Lower lobe of right lung (tissue), 2 donors: ENCODE measurements at regions not wholly inside any gene's neighbourhood (a gene's known extent, or its start where the extent isn't known, plus 50 kb on each side); places are given as distances from the start of the nearest gene placed in this dataset.

ENCODE experiments used
- ATAC-seq, 2 donors: fragments of 200-7000 bp; cut with Tn5 transposase; one replicate each; pipeline ENCODE4 v1.9.1; 2020 to 2022; ENCODE audit warnings: mild to moderate bottlenecking in 2 of 2, moderate library complexity in 2 of 2
- DNase-seq: peaks from one replicate; pipeline ENCODE4 v3.0.0-alpha.2; 2020
- H3K27ac ChIP-seq: fragments of 200-600 bp; one replicate; pipeline ENCODE4 v1.8.0; 2022
- H3K27me3 ChIP-seq: fragments of 200-600 bp; one replicate; pipeline ENCODE4 v1.8.0; 2022; ENCODE audit warnings: low read depth
- H3K36me3 ChIP-seq: fragments of 200-600 bp; one replicate; pipeline ENCODE4 v1.8.0; 2022; ENCODE audit warnings: mild to moderate bottlenecking
- H3K4me1 ChIP-seq: fragments of 200-600 bp; one replicate; pipeline ENCODE4 v1.8.0; 2022
- H3K4me3 ChIP-seq: fragments of 200-600 bp; one replicate; pipeline ENCODE4 v1.8.0; 2022; ENCODE audit warnings: mild to moderate bottlenecking
- H3K9me3 ChIP-seq: fragments of 200-600 bp; one replicate; pipeline ENCODE4 v1.8.0; 2022
- intact Hi-C: fragments of 100-400 bp; cut with DNase I; formaldehyde crosslinking; loops from one replicate; pipeline ENCODE4 v1.11.0; 2022
- TF ChIP-seq, protein P1 (sequence below): fragments of 200-600 bp; IDR thresholded peaks from one replicate; pipeline ENCODE4 v1.8.0; 2022; ENCODE audit warnings: antibody characterized with exemption, mild to moderate bottlenecking
- donor health status: DM: no; HTN: yes; CAD: no; lungs with severe emphysema.

DNA sequence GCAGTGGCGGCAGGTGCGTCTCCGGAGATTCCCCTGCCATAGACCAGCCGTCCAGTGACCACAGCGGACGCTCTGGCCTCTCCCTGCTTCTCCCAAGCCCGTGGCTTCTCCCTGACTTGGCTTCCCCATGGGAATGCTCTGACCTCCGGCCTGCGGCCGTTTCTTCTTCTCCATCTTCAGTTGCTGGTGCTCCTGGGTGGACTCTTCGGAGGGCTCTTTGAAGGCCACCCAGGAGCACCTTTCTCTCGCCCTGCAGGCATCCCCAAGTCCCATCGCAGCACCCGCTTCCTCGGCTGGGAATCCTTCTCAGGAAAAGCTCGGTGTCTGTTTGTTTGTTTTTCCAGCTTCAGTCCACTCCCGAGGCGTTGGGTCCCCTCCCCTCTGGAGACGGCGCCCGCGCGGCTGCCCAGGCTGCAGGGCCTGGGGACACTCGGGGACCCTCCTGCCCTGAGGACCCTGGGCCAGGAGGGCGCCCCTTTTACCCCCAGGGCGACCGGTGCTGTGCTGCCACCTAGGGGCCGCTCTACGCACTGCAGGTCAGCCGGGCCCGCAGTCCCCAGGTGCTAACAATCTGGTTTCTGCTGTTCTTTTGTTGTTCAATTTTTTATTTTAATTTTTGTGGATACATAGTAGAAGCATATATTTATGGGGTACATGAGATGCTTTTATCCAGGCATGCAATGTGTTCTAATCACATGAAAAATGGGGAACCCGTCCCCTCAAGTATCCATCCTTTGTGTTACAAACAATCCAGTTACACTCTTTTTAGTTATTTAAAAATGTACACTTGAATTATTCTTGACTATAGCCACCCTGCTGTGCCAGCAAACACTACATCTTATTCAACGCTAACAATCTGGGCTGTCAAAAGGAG lies 197.9 kb upstream of the ADAMTS16 start:
- Histone ChIP-seq H3K27ac (no peak overlapping the region), H3K9me3 (no peaks in the 10 kb centered on the region), H3K36me3 (no peaks in the 10 kb centered on the region), H3K4me3 (no peak overlapping the region), H3K4me1 (no peaks in the 10 kb centered on the region), H3K27me3 (no peaks in the 10 kb centered on the region)
- TF ChIP-seq, protein P1, sequence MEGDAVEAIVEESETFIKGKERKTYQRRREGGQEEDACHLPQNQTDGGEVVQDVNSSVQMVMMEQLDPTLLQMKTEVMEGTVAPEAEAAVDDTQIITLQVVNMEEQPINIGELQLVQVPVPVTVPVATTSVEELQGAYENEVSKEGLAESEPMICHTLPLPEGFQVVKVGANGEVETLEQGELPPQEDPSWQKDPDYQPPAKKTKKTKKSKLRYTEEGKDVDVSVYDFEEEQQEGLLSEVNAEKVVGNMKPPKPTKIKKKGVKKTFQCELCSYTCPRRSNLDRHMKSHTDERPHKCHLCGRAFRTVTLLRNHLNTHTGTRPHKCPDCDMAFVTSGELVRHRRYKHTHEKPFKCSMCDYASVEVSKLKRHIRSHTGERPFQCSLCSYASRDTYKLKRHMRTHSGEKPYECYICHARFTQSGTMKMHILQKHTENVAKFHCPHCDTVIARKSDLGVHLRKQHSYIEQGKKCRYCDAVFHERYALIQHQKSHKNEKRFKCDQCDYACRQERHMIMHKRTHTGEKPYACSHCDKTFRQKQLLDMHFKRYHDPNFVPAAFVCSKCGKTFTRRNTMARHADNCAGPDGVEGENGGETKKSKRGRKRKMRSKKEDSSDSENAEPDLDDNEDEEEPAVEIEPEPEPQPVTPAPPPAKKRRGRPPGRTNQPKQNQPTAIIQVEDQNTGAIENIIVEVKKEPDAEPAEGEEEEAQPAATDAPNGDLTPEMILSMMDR: peak; percentile 91
- peak; percentile 57 to 74 for ATAC-seq
- intact Hi-C loops: no loop called here
- peak; percentile 48 for DNase-seq

DNA sequence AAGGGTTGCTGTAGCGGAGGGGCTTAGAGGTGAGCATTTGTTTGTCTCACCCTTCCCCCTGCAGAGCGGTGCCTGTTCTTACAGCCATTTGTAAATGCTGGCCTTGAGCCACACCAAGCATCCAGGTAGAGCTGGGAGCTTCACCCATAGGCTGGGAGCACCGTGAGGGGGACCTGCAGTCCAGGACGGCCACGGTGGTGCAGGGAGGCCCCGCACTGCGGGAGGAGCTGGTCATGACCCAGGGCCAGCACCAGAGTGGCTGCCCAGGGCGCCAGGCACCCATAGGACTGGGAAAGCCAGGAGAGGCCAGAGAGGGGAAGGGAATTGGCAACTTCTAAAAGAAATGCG lies 197.3 kb upstream of the ADAMTS16 start:
- peak; percentile 9 to 26 for ATAC-seq
- no peak for DNase-seq
- H3K36me3 ChIP-seq: no peaks in the 10 kb centered on the region
- H3K4me1 ChIP-seq: no peaks in the 10 kb centered on the region
- H3K9me3 ChIP-seq: no peaks in the 10 kb centered on the region
- H3K4me3 ChIP-seq: no peak overlapping the region
- TF ChIP-seq, protein P1: no peak
- intact Hi-C loops: no loop called here
- no peaks in the 10 kb centered on the region for H3K27me3 ChIP-seq
- no peak overlapping the region for H3K27ac ChIP-seq

DNA sequence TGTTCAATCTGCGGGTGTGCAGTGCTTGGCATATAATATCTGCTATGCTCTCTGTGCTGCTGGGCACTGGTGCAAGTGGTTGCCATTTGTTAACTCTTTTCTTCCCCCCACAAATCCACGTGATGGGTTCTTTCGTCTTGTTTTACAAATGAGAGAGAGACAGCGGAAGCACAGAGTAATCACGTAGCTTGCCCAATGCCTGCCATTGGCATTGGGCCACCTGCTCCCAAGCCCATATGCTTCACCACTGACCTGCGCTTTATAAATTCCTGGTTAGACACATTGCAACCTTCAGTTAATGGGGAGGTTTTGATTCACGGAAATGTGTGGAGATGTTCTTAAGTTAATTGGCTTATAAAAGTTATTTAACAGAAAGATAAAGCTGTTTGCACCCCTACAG lies 194.8 kb upstream of the ADAMTS16 start:
- H3K4me3 ChIP-seq: no peak overlapping the region
- no peaks in the 10 kb centered on the region for H3K4me1 ChIP-seq
- ATAC-seq (no peak), DNase-seq (no peak)
- no peaks in the 10 kb centered on the region for H3K36me3 ChIP-seq
- H3K27me3 ChIP-seq: no peaks in the 10 kb centered on the region
- H3K9me3 ChIP-seq: no peaks in the 10 kb centered on the region
- TF ChIP-seq, protein P1: no peak
- no peak overlapping the region for H3K27ac ChIP-seq
- intact Hi-C loops: no loop called here

DNA sequence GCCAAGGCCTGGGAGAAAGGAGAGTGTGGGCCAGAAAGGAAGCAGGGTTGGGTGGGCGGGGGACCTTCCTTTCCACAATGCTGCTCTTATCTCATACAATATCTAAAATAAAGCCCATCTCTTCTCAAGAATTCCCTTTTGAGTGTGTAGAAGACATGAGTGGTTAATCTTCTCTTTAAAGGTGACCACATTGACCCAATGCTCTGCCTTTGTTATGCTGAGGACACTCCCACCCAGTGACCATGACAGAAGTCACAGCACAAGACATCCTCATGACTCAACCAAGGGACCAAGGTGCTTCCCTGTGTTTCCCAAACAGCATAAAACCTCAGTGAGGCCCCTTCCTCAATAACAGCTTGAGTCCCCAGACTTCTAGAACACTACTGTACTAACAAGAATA lies 193.0 kb upstream of the ADAMTS16 start:
- H3K4me1 ChIP-seq: no peaks in the 10 kb centered on the region
- no peaks in the 10 kb centered on the region for H3K27me3 ChIP-seq
- intact Hi-C loops: no loop called here

DNA sequence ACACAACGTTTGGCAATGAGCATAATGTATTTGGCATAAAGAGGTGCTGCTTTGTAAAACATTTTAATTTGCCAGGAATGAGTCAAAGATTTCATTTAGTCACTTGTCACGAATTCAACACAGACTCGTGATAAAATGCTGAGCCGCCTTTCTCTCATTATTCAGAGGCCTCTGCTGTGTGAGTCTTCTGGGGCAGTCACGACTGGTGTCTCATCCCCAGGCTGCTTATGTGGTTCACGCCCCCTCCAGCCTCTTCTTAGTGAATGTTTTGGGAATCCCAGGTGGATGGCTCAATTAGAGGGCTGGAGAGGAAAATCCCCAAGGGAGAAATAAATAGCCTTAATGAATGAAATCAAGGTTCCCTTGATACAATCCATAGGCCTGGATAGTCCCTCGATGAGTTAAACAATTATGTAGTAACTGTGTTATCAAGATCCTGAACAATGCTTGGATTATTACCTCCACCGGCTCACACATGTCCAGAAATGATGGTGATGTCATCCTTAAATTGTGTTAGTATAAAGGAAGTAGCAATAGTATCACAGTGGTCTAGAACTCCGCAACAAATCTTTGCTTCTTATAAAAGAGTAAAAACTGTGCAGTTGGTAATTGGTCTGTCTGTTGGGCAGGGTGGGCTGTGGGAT lies 192.1 kb upstream of the ADAMTS16 start:
- H3K9me3 ChIP-seq: no peaks in the 10 kb centered on the region
- ATAC-seq: no peak
- intact Hi-C loops: no loop called here
- H3K36me3 ChIP-seq: no peaks in the 10 kb centered on the region
- TF ChIP-seq, protein P1: no peak
- H3K27me3 ChIP-seq: no peaks in the 10 kb centered on the region
- no peak for DNase-seq
- no peaks in the 10 kb centered on the region for H3K4me1 ChIP-seq
- H3K27ac ChIP-seq: no peak overlapping the region
- H3K4me3 ChIP-seq: no peak overlapping the region

More for the DNA sequence above, 193.0 kb upstream of the ADAMTS16 start:
- H3K36me3 ChIP-seq: no peaks in the 10 kb centered on the region
- no peaks in the 10 kb centered on the region for H3K9me3 ChIP-seq
- TF ChIP-seq, protein P1: no peak
- DNase-seq: no peak
- H3K4me3 ChIP-seq: no peak overlapping the region
- ATAC-seq: no peak
- H3K27ac ChIP-seq: no peak overlapping the region
